Panc1 (cell line): ENCODE measurements at regions not wholly inside any gene's neighbourhood (a gene's known extent, or its start where the extent isn't known, plus 50 kb on each side); places are given as distances from the start of the nearest gene placed in this dataset.

Source experiments
- ATAC-seq: fragments of 200-7000 bp; cut with Tn5 transposase; 2 replicates; pipeline ENCODE4 v1.9.1; 2020; ENCODE audit warnings: mild to moderate bottlenecking, moderate library complexity
- BruUV-seq: library from RNA; stranded (reverse); fragments of 400-500 nt; replicated peaks from 2 replicates; lab custom pipeline; 2021; lab: Mats Ljungman, UMichigan
- CTCF ChIA-PET: fragments of 300-600 bp; sonication (Branson Sonifier 250); formaldehyde crosslinking; loops from one replicate; lab custom pipeline; 2022; ENCODE audit warnings: antibody characterized with exemption; lab: Charles Lee
- POLR2A ChIA-PET: fragments of 300-600 bp; sonication (Branson Sonifier 250); formaldehyde crosslinking; loops from one replicate; lab custom pipeline; 2022; ENCODE audit warnings: antibody characterized with exemption; lab: Charles Lee
- DNase-seq: peaks from one replicate; pipeline ENCODE4 v3.0.0-alpha.2; 2010; ENCODE audit warnings: low read depth, low spot score
- H3K27ac ChIP-seq: 2 replicates; pipeline ENCODE4 v1.5.1; 2011; ENCODE audit warnings: mild to moderate bottlenecking, low read length, inconsistent platforms
- H3K27me3 ChIP-seq: fragments of 200-500 bp; sonication (Bioruptor generic); 2 replicates; pipeline ENCODE4 v1.6.0; 2014; ENCODE audit warnings: low read length, inconsistent platforms; ENCODE audit not compliant: control insufficient read depth, insufficient read depth
- H3K36me3 ChIP-seq: fragments of 200-500 bp; sonication (Bioruptor generic); 2 replicates; pipeline ENCODE4 v1.5.1; 2014; ENCODE audit warnings: inconsistent platforms, mild to moderate bottlenecking, low read length, moderate library complexity; ENCODE audit not compliant: control insufficient read depth, insufficient read depth
- H3K4me1 ChIP-seq: 2 replicates; pipeline ENCODE4 v1.5.1; 2011; ENCODE audit warnings: inconsistent platforms, mild to moderate bottlenecking, low read length, moderate library complexity; ENCODE audit not compliant: control insufficient read depth, insufficient read depth
- H3K4me3 ChIP-seq, 2 experiments: 2 replicates each; pipeline ENCODE4 v1.5.1; 2011 to 2012; ENCODE audit warnings: low read depth in 2 of 2, low read length in 2 of 2, mild to moderate bottlenecking in 2 of 2, inconsistent platforms in 1 of 2, moderate library complexity in 1 of 2
- H3K9me3 ChIP-seq: fragments of 200-500 bp; sonication (Bioruptor generic); 2 replicates; pipeline ENCODE4 v1.5.1; 2014; ENCODE audit warnings: low read depth, mild to moderate bottlenecking, inconsistent platforms, low read length, moderate library complexity; ENCODE audit not compliant: control insufficient read depth, insufficient read depth
- CTCF ChIP-seq: fragments of 450-650 bp; IDR thresholded peaks from 2 replicates; pipeline ENCODE4 v1.5.1; 2017; ENCODE audit warnings: mild to moderate bottlenecking
- POLR2AphosphoS5 ChIP-seq: IDR thresholded peaks from 2 replicates; pipeline ENCODE4 v1.6.1; 2012; ENCODE audit warnings: mild to moderate bottlenecking, low read depth, low read length, moderate library complexity
- REST ChIP-seq, 2 experiments: IDR thresholded peaks; 2 replicates each; pipeline ENCODE4 v1.6.1; 2011 to 2012; ENCODE audit warnings: low read depth in 2 of 2, control low read depth in 1 of 2, low read length in 1 of 2, mild to moderate bottlenecking in 1 of 2, moderate library complexity in 1 of 2; ENCODE audit not compliant: insufficient read depth in 1 of 2
- SIN3A ChIP-seq: IDR thresholded peaks from 2 replicates; pipeline ENCODE4 v1.6.1; 2012; ENCODE audit warnings: low read depth, mild to moderate bottlenecking, low read length, moderate library complexity, borderline replicate concordance; ENCODE audit not compliant: insufficient read depth
- TCF7L2 ChIP-seq: IDR thresholded peaks from 2 replicates; pipeline ENCODE4 v1.6.1; 2011; ENCODE audit warnings: mild to moderate bottlenecking, low read depth, low read length, inconsistent platforms
- in situ Hi-C: cut with HindIII; loops from 2 replicates; pipeline ENCODE4 v1.10.0; 2016; ENCODE audit warnings: low sequenced_read_pairs, low pct_unique_long_range_greater_than_20kb
- intact Hi-C: fragments of 100-400 bp; cut with micrococcal nuclease; formaldehyde crosslinking; loops from one replicate; pipeline ENCODE4 v1.10.0; 2022; ENCODE audit not compliant: unreplicated experiment

- no TSS peak for BruUV-seq
- Histone ChIP-seq H3K4me1 (no peaks in the 10 kb centered on the region), H3K4me3 (no peak overlapping the region), H3K27ac (no peak overlapping the region), H3K9me3 (no peaks in the 10 kb centered on the region), H3K36me3 (no peaks in the 10 kb centered on the region), H3K27me3 (no peaks in the 10 kb centered on the region)
- ChIA-PET CTCF (no interaction called here), POLR2A (no interaction called here)
- intact Hi-C loops (no loop called here), in situ Hi-C loops (no loop called here)
- TF ChIP-seq CTCF (no peak), POLR2AphosphoS5 (no peak), REST (IDR thresholded peaks at IDR 0.05; ENCODE audit: insufficient read depth in 1 of 2, low read depth in 2 of 2, low read length in 1 of 2) (no peak), SIN3A (no peak), TCF7L2 (no peak)
- no peak for DNase-seq
- no peak for ATAC-seq
Measured at GRCh38 chr5:121573721-121574382, 277.8 kb upstream of the FTMT start.

- H3K27me3 ChIP-seq = no peaks in the 10 kb centered on the region
- H3K9me3 ChIP-seq = no peaks in the 10 kb centered on the region
- ATAC-seq (no peak), DNase-seq (no peak)
- H3K4me3 ChIP-seq = no peak overlapping the region
- no peaks in the 10 kb centered on the region for H3K4me1 ChIP-seq
- no peak overlapping the region for H3K27ac ChIP-seq
- in situ Hi-C loops = no loop called here
- BruUV-seq = no TSS peak
- TF ChIP-seq REST (IDR thresholded peaks at IDR 0.05; ENCODE audit: insufficient read depth in 1 of 2, low read depth in 2 of 2, low read length in 1 of 2) (no peak), CTCF (no peak), POLR2AphosphoS5 (no peak), TCF7L2 (no peak), SIN3A (no peak)
- POLR2A ChIA-PET = no interaction called here
- H3K36me3 ChIP-seq = no peaks in the 10 kb centered on the region
- CTCF ChIA-PET = no interaction called here
- intact Hi-C loops = no loop called here
Measured at GRCh38 chr5:121581588-121581987, 270.1 kb upstream of the FTMT start.
